SKM-1 treated with dmso at 0.1 percent for 144 hours (cell line): ENCODE measurements at regions not wholly inside any gene's neighbourhood (a gene's known extent, or its start where the extent isn't known, plus 50 kb on each side); places are given as distances from the start of the nearest gene placed in this dataset.

Experiments used
- DNase-seq: peaks from one replicate; lab custom pipeline; 2025; ENCODE audit not compliant: unreplicated experiment; lab: John Stamatoyannopoulos, UW

DNA sequence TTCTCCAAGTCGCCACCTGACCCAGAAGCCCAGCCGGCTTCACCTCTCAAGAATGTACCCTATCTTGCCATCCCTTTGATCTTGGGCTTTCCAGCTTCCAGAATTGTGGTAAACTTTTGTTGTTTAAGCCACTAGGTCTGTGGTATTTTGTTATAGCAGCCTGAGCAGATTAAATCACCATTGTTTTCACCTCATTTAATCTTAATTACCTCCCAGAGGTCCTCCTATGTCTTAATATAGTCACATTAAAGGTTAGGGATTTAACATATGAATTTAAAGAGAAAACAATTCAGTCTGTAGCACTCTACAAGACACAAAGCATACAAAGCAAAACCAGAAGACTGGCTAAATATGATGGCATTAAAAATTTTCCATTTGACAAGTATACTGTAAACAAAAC lies 123.4 kb upstream of the CADM2 start:
- DNase-seq = no peak

DNA sequence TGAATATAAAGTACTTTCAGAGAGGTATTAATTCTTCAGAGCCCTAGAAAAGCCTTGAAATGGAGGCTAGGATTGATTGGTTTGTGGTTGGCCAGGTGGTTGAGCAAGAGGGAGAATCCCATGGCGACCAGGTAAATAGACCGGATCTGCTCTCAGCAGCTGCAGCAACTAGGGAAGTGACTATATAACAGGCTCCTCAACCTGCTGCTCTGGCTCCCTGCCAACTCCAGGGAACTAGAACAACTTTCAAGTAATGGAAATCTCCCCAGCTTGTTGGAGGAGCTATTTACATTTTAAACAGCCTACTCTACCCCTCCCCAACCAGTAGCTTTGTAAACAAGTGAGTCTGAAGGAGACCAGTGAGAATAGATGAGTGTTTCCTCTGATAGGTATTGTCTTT lies 121.8 kb upstream of the CADM2 start:
- no peak for DNase-seq

DNA sequence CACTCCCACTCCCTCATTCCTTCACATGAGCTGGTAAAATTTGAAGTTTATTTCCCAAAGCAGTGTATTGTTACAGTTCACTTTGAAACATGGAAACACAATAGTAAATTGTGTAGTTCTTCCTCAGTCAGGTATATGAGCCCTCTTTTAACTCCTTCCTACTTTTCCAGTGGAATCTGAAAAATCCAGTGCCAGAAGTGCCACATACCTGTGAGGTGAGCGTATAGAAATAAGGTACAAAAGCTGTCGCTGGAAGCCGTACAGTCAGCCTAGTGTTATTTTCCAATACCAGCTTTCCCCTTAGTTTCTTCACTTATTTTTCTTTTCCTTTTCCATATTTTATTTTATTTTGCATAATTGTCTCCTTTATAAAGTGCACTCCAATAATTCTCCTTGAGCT lies 81.7 kb upstream of the CADM2 start:
- no peak for DNase-seq

DNA sequence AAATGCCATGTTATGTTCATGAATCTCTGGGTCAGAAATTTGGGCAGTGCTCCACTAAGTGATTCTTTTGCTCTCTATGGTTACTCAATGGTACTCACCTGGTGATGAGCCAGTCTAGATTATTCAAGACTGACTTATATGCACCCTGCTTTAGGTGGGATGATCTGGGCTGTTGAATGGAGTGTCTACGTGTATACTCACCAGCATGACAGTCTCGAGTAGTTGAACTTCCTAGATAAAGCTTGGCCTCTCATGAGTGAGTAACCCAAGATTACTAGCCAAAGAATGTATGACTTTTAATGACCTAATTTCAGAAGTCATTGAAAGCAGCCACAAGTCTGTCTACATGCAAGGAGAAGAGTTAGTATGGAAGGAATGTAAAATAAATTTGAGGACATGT lies 77.5 kb upstream of the CADM2 start:
- DNase-seq = no peak

- no peak for DNase-seq
Observed at GRCh38 chr3:84885199-84885882, 73.4 kb upstream of the CADM2 start.

- DNase-seq = no peak
Observed at GRCh38 chr3:84891851-84892250, 66.9 kb upstream of the CADM2 start.

- DNase-seq = no peak
Observed at GRCh38 chr3:84893211-84893610, 65.6 kb upstream of the CADM2 start.

GRCh38 chr3:84904212-84904611 lies 54.6 kb upstream of the CADM2 start:
- no peak for DNase-seq

DNA sequence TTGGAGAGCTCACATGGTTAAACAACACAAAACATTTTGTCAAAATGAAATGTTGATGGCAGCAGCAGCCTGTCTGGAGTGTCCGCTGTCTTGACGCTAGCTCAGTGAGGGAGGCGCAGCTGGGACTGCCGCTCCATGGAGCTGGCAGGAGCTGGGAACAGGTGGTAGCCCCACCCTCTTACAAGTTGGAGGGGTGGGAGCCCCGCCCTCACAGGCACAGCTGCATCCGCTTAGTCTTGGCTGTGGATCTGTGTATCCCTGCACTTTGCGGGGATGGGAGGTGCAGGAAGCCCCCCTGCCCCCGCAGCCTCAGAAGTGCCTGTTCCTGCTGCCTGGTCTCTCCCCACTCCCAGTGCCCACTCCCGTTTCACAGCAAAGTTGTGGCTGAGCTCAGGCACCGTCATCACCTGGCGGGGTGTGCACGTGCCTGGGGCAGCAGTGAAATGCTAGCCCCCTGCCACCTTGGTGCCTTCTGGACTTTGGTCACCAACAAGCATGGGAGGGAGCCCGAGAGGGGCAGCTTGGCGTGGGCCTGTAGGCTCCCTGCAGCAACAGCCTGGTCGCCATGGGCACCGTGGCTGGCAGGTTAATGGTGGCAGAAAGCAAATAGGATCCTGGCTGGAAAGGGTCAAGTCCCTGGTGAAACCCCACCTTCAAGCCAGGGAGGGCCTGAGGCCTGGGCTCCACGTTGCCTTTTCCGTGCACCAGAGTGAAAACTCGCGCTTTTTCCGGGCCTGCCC lies 53.8 kb upstream of the CADM2 start:
- DNase-seq = no peak

GRCh38 chr3:84905556-84905920 lies 53.3 kb upstream of the CADM2 start:
- no peak for DNase-seq

- no peak for DNase-seq
Observed at GRCh38 chr3:84906065-84906464, 52.7 kb upstream of the CADM2 start.
